Keratinocyte (primary cell): ENCODE measurements at regions not wholly inside any gene's neighbourhood (a gene's known extent, or its start where the extent isn't known, plus 50 kb on each side); places are given as distances from the start of the nearest gene placed in this dataset.

Experiments used
- DNase-seq: peaks from one replicate; pipeline ENCODE4 v3.0.0-alpha.2; 2011; ENCODE audit warnings: low read depth, missing footprints, low spot score
- FAIRE-seq: peaks from 2 replicates; lab custom pipeline; 2011; peaks lifted over from hg19 to GRCh38; lab: Jason Lieb, UNC
- H2AFZ ChIP-seq: 2 replicates; pipeline ENCODE4 v1.6.0; 2012; ENCODE audit warnings: low read length, control low read depth, inconsistent platforms; ENCODE audit not compliant: control insufficient read depth
- H3K27ac ChIP-seq: 2 replicates; pipeline ENCODE4 v1.5.1; 2011; ENCODE audit warnings: low read length; ENCODE audit not compliant: control insufficient read depth, insufficient read depth
- H3K27me3 ChIP-seq: 3 replicates; pipeline ENCODE4 v1.6.0; 2011; ENCODE audit warnings: low read length; ENCODE audit not compliant: control insufficient read depth, insufficient read depth; ENCODE audit errors: extremely low read depth
- H3K36me3 ChIP-seq, 2 experiments: 2 replicates in 1 of 2; 3 replicates in 1 of 2; pipeline ENCODE4 v1.5.1; 2011; ENCODE audit warnings: low read length in 2 of 2, mild to moderate bottlenecking in 1 of 2; ENCODE audit not compliant: control insufficient read depth in 2 of 2, insufficient read depth in 2 of 2; ENCODE audit errors: extremely low read depth in 1 of 2
- H3K4me1 ChIP-seq: 3 replicates; pipeline ENCODE4 v1.5.1; 2011; ENCODE audit warnings: low read length; ENCODE audit not compliant: control insufficient read depth, insufficient read depth; ENCODE audit errors: extremely low read depth
- H3K4me2 ChIP-seq: 3 replicates; pipeline ENCODE4 v1.6.0; 2011; ENCODE audit warnings: low read depth, low read length; ENCODE audit not compliant: control insufficient read depth, insufficient read depth; ENCODE audit errors: extremely low read depth
- H3K4me3 ChIP-seq, 3 experiments: fragments of 200-600 bp in 1 of 3; sonication (generic) in 1 of 3; 2 replicates in 2 of 3; 3 replicates in 1 of 3; pipeline ENCODE4 v1.5.1; 2011 to 2016; ENCODE audit warnings: low read length in 3 of 3, mild to moderate bottlenecking in 3 of 3, control low read depth in 2 of 3, inconsistent platforms in 1 of 3, low read depth in 1 of 3, mixed read lengths in 1 of 3, mixed run types in 1 of 3, moderate library complexity in 1 of 3; ENCODE audit not compliant: control insufficient read depth in 2 of 3, insufficient read depth in 2 of 3; ENCODE audit errors: extremely low read depth in 1 of 3
- H3K79me2 ChIP-seq: 2 replicates; pipeline ENCODE4 v1.6.0; 2012; ENCODE audit warnings: low read length; ENCODE audit not compliant: control insufficient read depth, insufficient read depth
- H3K9ac ChIP-seq: 3 replicates; pipeline ENCODE4 v1.6.0; 2011; ENCODE audit warnings: low read length; ENCODE audit not compliant: control insufficient read depth, insufficient read depth; ENCODE audit errors: extremely low read depth
- H3K9me1 ChIP-seq: 3 replicates; pipeline ENCODE4 v1.6.0; 2011; ENCODE audit warnings: low read length; ENCODE audit not compliant: control insufficient read depth, insufficient read depth; ENCODE audit errors: extremely low read depth
- H3K9me3 ChIP-seq: 2 replicates; pipeline ENCODE4 v1.5.1; 2012; ENCODE audit warnings: low read depth, low read length; ENCODE audit not compliant: control insufficient read depth
- H4K20me1 ChIP-seq: 3 replicates; pipeline ENCODE4 v1.6.0; 2011; ENCODE audit warnings: low read length; ENCODE audit not compliant: control insufficient read depth, insufficient read depth; ENCODE audit errors: extremely low read depth
- CTCF ChIP-seq, 3 experiments: IDR thresholded peaks in 1 of 3; conservative IDR thresholded peaks in 1 of 3; optimal IDR thresholded peaks in 1 of 3; 2 replicates in 2 of 3; 3 replicates in 1 of 3; pipeline versions ENCODE3 to v1.5.1; 2011; ENCODE audit warnings: low read length in 3 of 3, mild to moderate bottlenecking in 3 of 3, moderate library complexity in 2 of 3, control low read depth in 1 of 3, inconsistent platforms in 1 of 3; ENCODE audit not compliant: insufficient read depth in 2 of 3; ENCODE audit errors: extremely low read depth in 1 of 3
- EZH2 ChIP-seq: IDR thresholded peaks from one replicate; pipeline ENCODE4 v1.6.1; 2012; ENCODE audit warnings: inconsistent platforms, mild to moderate bottlenecking, low read length, moderate library complexity
- dilution Hi-C: fragments of 300-500 bp; cut with MboI; formaldehyde crosslinking; loops from one replicate; pipeline ENCODE4 v1.7.0; 2020; ENCODE audit warnings: low sequenced_read_pairs; ENCODE audit not compliant: extremely low pct_ligation_motif_present

GRCh38 chr4:53682908-53683307, 91.6 kb upstream of the LNX1 start:
- H3K79me2 ChIP-seq, result no peaks in the 10 kb centered on the region
- peaks cover 23% of the 10 kb centered on the region for H3K27me3 ChIP-seq
- no peaks in the 10 kb centered on the region for H3K4me1 ChIP-seq
- H3K27ac ChIP-seq, result no peak overlapping the region
- FAIRE-seq (no peak), DNase-seq (no peak)
- H3K4me3 ChIP-seq, result no peak overlapping the region
- no peak for TF ChIP-seq CTCF (optimal IDR thresholded peaks at IDR 0.05 in 1 of 3, IDR thresholded peaks at IDR 0.05 in 1 of 3, conservative IDR thresholded peaks at IDR 0.05 in 1 of 3; ENCODE audit: extremely low read depth in 1 of 3, insufficient read depth in 2 of 3, low read length in 3 of 3)
- H4K20me1 ChIP-seq, result no peaks in the 10 kb centered on the region
- dilution Hi-C loops, result no loop called here
- no peak overlapping the region for H3K9ac ChIP-seq
- H3K4me2 ChIP-seq, result no peak overlapping the region
- H2AFZ ChIP-seq, result no peak overlapping the region
- no peaks in the 10 kb centered on the region for H3K9me3 ChIP-seq
- no peaks in the 10 kb centered on the region for H3K36me3 ChIP-seq
- no peaks in the 10 kb centered on the region for H3K9me1 ChIP-seq

GRCh38 chr4:53682196-53682595, 90.9 kb upstream of the LNX1 start:
- no peak for DNase-seq
- Histone ChIP-seq H3K4me2 (no peak overlapping the region), H3K27ac (no peak overlapping the region), H3K9me1 (no peaks in the 10 kb centered on the region), H3K4me1 (no peaks in the 10 kb centered on the region), H3K4me3 (no peak overlapping the region), H2AFZ (no peak overlapping the region), H3K79me2 (no peaks in the 10 kb centered on the region), H3K9me3 (no peaks in the 10 kb centered on the region), H3K36me3 (no peaks in the 10 kb centered on the region), H3K9ac (no peak overlapping the region), H3K27me3 (peaks cover 23% of the 10 kb centered on the region), H4K20me1 (no peaks in the 10 kb centered on the region)
- dilution Hi-C loops, result no loop called here
- TF ChIP-seq EZH2 (no peak), CTCF (optimal IDR thresholded peaks at IDR 0.05 in 1 of 3, IDR thresholded peaks at IDR 0.05 in 1 of 3, conservative IDR thresholded peaks at IDR 0.05 in 1 of 3; ENCODE audit: extremely low read depth in 1 of 3, insufficient read depth in 2 of 3, low read length in 3 of 3) (no peak)
- FAIRE-seq, result no peak
